ENCODE measurements at regions not wholly inside any gene's neighbourhood (a gene's known extent, or its start where the extent isn't known, plus 50 kb on each side); places are given as distances from the start of the nearest gene placed in this dataset.

GRCh38 chr5:165913059-165913458 is 2378.4 kb upstream of the WWC1 start:
- no peak for DNase-seq (ENCODE audit: extremely low read depth, low read depth)
- H3K4me3 ChIP-seq (replicated peaks; ENCODE audit: low read depth, low read length): no peak overlapping the region
- TF ChIP-seq CTCF (IDR thresholded peaks at IDR 0.05; ENCODE audit: low read depth, low read length, missing control alignments): no peak

DNA sequence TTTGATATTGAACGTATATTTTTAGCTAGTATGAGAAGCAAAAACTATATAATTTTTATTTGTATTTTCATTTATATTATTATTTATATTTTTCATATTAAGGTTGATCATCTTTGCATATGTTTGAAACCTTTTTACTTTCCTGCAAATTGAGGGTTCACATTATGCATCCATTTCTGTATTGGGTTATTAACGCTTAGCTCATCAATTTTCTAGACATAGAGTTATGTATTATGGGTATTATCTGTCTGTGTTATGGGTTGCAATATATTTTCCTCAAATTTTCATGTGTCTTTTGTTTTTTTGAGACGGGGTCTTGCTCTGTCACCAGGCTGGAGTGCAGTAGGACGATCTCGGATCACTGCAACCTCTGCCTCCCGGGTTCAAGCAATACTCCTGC is 2377.0 kb upstream of the WWC1 start:
- no peak overlapping the region for H3K4me3 ChIP-seq (replicated peaks; ENCODE audit: low read depth, low read length)
- TF ChIP-seq CTCF (IDR thresholded peaks at IDR 0.05; ENCODE audit: low read depth, low read length, missing control alignments): no peak
- DNase-seq (ENCODE audit: extremely low read depth, low read depth): no peak

GRCh38 chr5:165919196-165919595 is 2372.2 kb upstream of the WWC1 start:
- no peak for DNase-seq (ENCODE audit: extremely low read depth, low read depth)
- TF ChIP-seq CTCF (IDR thresholded peaks at IDR 0.05; ENCODE audit: low read depth, low read length, missing control alignments): no peak
- H3K4me3 ChIP-seq (replicated peaks; ENCODE audit: low read depth, low read length): no peak overlapping the region

DNA sequence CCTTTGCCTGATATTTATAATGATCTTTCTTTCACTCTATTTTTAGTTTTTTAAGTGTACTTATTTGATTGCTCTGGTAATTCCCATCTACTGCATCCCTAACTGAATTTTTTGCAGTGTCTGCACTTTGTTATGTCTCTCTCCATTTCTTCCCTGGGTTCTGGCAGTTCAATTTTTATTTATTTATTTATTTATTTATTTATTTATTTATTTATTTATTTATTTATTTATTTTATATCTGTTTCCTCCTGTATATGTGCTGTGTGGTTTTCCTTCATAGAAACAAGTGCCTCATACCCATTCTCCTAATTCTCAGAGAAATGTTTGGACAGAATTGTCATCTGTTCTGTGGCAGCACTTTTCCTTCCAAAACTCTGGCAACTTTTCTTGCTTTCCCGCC is 2370.8 kb upstream of the WWC1 start:
- no peak for DNase-seq (ENCODE audit: extremely low read depth, low read depth)
- no peak for TF ChIP-seq CTCF (IDR thresholded peaks at IDR 0.05; ENCODE audit: low read depth, low read length, missing control alignments)
- H3K4me3 ChIP-seq (replicated peaks; ENCODE audit: low read depth, low read length): no peak overlapping the region

- DNase-seq (ENCODE audit: extremely low read depth, low read depth): no peak
- no peak overlapping the region for H3K4me3 ChIP-seq (replicated peaks; ENCODE audit: low read depth, low read length)
- TF ChIP-seq CTCF (IDR thresholded peaks at IDR 0.05; ENCODE audit: low read depth, low read length, missing control alignments): no peak
These were observed 2362.5 kb upstream of the WWC1 start for GRCh38 chr5:165928971-165929370.

DNA sequence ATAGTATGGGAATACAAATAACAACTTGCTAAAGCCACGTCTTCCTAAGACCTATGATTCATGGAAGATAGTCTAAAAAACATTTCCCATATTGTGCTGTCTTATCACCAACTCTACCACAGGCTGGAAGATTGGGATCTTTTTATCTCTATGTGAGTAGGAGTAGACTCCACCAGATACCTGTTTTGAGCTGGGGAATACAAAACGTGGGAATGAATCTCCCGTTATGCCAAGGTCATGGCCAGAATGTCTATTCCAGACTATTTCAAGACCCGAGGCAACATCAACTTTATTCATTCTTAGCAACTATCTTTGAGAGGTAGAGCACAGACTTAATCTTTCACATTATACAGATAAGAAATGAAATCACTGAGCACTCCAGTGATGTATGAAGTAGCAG is 2350.9 kb upstream of the WWC1 start:
- no peak overlapping the region for H3K4me3 ChIP-seq (replicated peaks; ENCODE audit: low read depth, low read length)
- DNase-seq (ENCODE audit: extremely low read depth, low read depth): no peak
- no peak for TF ChIP-seq CTCF (IDR thresholded peaks at IDR 0.05; ENCODE audit: low read depth, low read length, missing control alignments)

GRCh38 chr5:165956854-165957253 is 2334.6 kb upstream of the WWC1 start:
- no peak overlapping the region for H3K4me3 ChIP-seq (replicated peaks; ENCODE audit: low read depth, low read length)
- no peak for DNase-seq (ENCODE audit: extremely low read depth, low read depth)
- TF ChIP-seq CTCF (IDR thresholded peaks at IDR 0.05; ENCODE audit: low read depth, low read length, missing control alignments): no peak
